Stimulated activated CD4-positive, alpha-beta T cell treated with anti-CD3 and anti-CD28 coated beads, Interleukin-4, amount 100 ng/mL, for 48 hours (primary cell): ENCODE measurements at regions not wholly inside any gene's neighbourhood (a gene's known extent, or its start where the extent isn't known, plus 50 kb on each side); places are given as distances from the start of the nearest gene placed in this dataset.

Experiments used
- DNase-seq, 2 donors: peaks; one replicate each; pipeline ENCODE4 v3.0.0-alpha.2; 2020; ENCODE audit warnings: low read depth in 2 of 2

DNA sequence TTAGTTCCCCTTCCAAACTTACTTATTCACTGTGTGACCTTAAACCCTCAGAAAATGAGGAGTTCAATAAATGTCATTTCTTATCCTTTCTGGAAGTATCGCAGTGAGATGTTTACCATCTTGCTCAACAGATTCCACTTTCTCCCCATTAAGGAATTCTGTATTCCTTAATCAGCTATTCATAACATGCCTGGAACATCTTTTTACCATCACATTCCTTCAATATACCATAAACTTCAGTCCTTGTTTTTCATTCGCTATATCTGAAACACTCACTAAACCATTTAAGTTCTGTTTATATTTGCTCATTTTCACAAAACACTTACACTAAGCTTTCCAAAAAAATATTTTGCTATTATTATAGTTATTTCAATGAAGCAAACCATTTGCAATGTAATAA is 1158.6 kb downstream of the CDH12 start:
- no peak for DNase-seq

DNA sequence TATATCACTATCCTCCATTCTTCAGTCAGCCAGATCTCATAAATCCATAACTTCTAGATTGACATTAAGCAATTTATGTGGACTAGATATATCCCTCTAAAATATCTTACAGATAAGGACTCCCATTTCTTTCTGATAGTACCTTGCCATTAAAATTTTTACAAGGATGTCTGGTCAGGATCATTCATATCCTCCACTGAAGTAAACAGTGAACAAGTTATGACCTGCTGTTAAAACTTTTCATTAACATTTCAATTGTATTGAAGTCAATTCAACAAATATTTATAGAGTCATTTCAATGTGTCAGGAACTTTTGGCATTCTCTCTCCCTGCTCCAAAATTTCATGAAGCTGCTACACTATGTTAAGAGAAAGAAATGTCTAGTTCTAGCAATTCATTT is 1159.6 kb downstream of the CDH12 start:
- DNase-seq: no peak

DNA sequence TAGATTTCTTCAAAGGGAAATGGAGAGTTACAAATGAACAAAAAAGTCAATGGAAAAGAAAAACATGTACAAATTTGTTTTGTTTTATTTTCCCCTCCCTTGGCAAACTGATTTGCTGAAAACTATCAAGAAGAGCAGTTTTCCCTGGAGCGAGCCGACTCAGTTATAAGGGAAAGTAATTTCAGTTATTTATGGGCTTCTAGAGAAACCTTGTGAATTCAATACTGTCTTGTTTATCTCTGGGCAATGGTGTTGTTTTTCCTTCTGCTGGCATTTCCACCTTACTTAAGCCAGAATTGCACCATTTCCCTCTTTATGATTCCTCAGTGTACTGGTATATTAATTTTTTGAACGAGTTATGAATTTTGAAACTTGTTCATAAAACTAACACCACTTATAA is 1163.6 kb downstream of the CDH12 start:
- no peak for DNase-seq

DNA sequence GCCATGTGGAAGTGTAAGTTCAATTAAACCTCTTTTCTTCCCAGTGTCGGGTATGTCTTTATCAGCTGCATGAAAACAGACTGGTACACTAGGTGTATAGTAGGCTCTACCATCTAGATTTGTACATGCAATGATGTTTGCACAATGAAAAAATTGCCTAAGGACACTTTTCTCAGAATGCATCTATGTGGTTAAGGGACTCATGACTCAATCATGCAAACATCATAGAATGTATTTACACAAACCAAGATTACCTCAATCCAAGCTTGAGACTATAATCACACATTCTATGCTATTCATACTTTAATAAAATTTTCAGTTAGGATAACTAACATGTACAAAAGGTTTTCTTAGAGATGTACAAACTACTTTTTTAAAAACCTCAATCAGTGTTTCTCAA is 1164.5 kb downstream of the CDH12 start:
- DNase-seq: no peak

DNA sequence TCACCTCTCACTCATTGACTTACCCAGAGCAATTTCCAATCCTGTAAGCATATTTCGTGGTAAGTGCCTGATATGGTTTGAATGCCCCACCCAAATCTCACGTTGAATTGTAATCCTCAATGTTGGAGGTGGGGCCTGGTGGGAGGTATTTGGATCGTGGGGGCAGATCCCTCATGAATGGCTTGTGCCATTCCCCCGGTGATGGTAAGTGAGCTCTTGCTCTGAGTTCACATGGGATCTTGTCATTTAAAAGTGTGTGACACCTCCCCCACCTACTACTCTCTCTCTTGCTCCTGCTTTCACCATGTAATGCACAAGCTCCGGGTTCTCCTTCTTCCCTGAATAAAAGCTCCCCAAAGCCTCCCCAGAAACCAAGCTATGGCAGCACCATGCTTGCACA is 1165.5 kb downstream of the CDH12 start:
- no peak for DNase-seq

DNA sequence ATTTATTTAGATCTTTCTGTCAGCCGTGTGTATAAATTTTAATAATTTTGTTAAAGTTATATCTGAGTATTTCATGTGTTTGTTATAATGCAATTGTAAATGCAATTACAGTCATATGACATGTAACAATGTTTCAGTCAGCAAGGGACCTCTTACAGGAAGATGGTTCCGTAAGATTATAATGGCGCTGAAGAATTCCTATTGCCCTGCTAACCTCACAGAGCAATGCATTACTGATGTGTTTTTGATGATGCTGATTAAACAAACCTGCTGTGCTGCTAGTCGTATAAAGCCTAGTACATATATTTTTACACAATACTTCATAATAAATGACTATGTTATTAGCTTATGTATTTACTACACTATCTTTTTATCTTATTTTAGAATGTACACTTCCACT is 1166.4 kb downstream of the CDH12 start:
- DNase-seq: no peak

DNA sequence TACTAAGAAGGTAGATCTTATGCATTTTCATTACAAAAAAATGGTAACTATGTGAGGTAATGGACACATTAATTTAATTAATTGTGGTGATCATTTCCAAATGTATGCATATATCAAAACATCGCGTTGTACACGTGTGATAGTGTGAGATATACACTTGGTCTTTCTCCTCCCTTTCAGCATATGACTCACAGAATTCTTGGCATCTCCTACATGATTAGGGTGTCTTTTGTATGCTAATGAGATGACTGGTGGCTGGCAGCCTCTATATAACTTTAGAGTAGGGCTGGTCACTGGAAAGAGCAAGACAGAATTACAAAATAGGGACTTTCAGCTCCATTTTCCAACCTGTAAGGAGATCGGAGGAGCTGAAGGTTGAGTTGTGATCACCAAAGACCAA is 1167.6 kb downstream of the CDH12 start:
- DNase-seq: no peak

DNA sequence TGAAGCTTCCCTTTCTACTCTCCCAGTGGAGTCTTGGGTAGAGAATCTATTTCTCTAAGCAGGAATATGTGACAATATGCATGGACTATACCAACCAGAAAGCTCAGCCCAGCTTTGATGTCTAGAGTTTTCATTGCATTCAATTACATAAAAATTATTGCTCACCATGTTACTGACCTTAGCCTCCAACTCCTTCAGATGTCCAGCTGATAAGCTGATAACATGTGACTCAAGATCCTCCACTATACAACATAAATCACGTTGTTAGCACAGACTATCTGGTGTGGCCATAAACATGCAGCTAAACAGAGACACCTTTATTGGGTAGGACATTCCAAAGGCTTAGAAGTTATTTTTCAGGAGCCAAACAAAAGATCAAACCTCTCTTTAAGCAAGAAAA is 1168.2 kb downstream of the CDH12 start:
- no peak for DNase-seq

DNA sequence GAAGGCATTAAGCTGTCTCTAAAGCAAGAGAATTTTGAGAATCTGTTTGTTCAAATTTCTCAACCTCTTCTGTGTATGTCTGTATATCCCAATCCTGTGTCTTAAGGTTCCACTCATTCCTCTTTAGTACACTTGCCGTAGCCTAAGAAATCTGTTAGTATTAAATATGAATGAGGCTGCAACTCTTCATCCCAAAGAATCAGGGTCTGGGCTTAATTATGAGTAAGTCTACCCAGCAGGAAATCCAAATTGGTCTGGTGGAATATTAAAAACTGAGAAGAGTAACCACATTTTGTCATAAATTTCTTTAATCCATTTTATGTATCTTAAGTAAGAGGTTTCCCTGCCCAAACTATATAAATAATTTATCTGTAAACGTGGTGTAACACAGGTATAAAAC is 1171.2 kb downstream of the CDH12 start:
- DNase-seq: no peak

DNA sequence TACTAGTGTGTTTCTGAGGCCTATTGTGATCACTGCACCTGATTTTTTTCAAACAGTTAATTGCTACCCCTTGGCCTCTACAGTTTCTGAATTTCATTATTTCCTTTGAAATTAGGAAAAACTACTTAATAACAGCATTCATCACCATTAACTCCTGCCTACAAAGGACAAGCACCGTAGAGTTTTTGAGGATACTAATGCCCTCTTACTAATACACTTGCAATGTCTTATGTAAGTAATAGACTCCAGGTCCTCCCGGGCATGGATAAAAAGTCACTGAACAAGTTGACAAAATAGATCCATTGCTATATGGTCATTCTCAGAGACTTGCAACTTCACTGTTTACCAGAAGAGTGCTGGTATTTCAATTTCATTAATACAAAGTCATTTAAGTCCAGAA is 1172.5 kb downstream of the CDH12 start:
- DNase-seq: no peak

DNA sequence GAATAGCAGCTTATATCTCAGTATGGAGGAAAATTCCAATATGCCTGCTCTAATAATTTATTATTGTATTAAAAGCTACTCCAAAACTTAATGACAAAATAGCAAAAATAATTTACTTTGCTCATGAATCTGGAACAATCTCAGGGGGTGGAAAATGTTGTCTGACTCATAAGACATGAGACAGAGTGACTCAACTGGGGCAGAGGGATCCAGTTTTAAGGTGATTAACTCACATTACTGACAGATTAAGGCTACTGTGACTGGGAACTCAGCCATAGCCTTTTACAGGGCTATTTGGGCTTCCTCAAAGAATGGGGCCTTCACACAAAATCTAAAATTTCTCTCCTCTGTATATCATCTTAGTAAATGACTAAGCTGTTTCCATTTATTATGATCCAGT is 1172.9 kb downstream of the CDH12 start:
- DNase-seq: no peak

DNA sequence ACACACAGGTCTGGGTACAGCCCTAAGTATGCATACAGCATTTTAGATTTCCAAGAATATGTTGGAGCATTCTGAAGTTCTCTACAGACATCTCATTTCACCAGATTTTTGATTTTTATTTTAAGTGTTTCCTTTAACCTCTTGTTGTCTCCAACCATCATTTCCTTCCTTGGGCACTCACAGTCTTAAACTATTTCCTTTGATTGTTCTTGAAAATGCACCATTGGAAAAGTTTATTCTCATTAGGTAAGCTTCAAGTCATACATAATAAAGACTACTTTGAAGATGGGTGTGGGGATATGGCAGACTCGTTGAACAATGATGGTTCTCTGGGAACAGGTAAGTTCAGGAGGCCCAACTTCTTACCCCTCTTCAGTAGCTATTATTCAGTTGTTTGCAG is 1174.6 kb downstream of the CDH12 start:
- DNase-seq: no peak

DNA sequence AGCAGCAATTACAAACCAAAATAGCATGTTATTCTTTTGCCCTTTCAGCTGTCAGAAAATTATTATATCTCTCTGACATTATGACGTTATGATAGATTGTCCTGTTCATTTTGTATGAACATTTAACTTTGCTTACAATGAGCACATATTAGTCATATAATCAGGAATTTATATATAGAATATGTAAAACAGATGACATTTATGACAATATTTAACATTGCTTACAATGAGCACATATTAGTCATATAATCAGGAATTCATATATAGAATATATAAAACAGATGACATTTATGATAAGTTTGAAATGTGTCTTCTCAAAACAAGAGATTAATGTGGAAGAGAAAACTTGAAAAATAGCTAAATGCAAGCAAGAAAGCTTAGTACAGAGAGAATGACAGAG is 1180.2 kb downstream of the CDH12 start:
- DNase-seq: no peak

DNA sequence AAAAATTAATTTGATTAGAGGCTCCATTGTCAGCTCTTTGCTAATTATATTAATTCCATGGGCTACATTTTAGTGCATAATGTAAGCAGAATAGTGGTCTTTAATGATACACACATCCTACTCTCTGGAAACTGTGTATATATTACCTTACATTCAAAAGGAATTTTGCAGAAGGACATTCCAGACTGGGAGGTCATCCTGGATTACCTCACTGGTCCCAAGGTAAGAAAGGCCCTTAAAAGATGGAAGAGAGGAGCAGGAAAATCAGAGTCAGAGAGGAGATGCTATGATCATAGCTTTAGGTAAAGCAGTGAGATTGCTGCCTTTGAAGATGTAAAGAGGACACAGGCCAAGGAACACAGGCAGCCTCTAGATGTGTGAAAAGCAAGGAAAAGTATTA is 1180.8 kb downstream of the CDH12 start:
- DNase-seq: no peak

DNA sequence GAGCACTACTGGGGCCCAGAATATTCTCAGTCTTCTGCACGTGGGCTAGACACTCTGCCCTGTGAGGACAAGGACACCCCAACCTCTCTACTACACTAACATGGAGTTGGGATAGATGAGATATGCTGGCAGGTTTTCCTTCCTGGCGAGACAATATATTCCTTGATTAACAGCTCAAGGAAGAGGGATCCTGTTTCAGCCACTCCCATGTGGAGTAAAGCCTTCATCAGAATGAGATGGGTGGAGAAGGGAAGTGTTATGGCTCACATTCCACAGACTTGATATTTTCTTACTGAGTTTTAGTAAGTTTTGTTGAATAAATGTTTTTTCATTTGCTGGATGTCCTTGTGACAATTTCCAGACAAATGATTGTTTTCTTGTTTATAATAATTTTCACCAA is 1187.6 kb downstream of the CDH12 start:
- no peak for DNase-seq

DNA sequence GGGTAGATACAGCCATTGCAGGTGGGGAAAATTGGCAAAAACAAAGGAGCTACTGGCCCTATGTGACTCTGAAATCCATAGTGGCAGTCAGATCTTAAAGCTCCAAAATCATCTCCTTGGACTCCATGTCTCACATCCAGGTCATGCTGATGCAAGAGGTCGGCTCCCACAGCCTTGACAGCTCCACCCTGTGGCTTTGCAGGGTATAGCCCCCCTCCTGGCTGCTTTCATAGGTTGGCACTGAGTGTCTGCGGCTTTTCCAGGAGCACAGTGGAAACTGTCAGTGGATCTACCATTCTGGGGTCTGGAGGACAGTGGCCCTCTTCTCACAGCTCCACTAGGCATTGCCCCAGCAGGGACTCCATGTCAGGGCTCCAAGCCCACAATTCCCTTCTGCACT is 1190.1 kb downstream of the CDH12 start:
- DNase-seq: no peak

DNA sequence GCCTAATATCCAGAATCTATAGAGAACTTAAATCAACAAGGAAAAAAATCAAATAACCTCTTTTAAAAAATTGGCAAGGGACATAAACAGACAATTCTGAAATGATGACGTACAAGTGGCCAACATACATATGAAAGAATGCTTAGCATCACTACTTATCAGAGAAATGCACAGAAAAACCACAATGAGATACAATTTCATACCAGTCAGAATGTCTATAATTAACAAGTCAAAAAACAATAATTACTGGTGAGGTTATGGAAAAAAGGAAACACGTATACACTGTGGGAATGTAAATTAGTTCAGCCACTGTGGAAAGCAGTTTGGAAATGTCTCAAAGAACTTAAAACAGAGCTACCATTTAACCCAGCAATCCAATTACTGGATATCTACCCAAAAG is 1192.0 kb downstream of the CDH12 start:
- no peak for DNase-seq

DNA sequence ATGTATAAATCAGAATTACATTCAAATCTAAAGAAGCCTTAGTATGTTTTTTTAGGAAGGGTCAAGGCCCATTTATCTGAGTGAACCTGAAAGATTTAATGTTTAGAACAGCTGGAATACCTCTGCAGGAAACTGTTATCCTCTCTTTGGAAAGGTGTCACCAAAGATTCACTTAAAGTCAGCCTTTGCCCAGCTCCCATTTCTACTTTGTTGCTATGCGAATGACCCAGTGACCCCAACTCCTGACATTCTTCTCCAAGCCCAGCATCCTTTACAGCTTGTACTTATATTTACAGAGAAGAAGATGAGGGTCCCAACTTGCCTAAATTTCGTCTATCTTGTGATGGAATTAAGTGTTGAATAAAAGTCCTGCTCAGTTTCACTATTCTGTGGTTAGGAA is 1198.6 kb downstream of the CDH12 start:
- DNase-seq: no peak

DNA sequence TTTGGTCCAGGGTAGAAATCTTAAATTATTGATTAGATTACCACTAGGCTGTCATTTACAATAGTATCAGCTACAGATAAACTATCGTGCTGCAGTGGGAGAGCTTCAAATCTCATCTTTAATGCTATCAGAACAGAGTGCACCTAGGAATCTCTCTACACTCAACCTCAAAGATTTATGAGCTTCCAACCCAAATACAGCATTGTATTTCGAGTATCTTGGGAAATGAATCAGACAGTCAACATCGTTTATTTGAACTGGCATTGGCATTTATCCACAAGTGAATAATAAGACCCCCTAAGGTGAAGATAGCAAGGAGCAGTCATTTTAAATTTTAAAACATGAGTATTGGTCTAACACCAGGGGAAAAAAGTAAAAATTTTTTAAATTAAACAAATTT is 1203.2 kb downstream of the CDH12 start:
- no peak for DNase-seq

DNA sequence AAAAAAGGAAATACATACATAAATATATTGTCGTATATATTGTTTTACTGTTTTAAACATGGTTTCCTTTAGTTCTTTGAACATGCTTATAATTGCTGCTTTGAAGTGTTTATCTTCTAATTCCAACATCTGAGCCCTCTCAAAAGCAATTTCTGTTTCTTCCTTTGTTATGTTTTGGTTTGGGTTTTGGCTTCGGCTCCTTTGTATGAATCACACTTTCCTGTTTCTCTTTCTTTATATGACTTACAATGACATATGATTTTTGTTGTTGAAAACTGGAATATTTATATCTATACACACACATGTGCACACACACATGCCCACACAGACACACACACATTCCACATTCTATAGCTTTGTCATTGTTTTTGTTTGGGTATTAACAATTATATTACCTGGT is 1206.7 kb downstream of the CDH12 start:
- DNase-seq: no peak

DNA sequence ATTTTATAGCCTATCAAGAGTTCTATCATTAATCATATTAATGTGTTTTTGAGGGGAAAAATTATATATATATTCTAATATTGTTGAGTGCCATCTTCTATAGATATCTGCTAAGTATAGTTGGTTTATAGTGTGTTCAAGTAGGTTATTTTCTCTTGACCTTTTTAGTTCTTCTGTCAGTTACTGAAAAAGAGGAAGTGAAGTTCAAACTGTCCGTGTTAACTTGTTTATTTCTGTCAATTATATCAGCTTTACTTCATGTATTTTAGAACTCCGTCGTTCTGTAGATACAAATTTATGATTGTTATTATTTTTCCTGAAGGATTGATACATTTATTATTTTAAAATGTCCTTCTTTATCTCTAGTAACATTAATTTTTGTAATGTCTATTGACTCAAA is 1209.1 kb downstream of the CDH12 start:
- no peak for DNase-seq

DNA sequence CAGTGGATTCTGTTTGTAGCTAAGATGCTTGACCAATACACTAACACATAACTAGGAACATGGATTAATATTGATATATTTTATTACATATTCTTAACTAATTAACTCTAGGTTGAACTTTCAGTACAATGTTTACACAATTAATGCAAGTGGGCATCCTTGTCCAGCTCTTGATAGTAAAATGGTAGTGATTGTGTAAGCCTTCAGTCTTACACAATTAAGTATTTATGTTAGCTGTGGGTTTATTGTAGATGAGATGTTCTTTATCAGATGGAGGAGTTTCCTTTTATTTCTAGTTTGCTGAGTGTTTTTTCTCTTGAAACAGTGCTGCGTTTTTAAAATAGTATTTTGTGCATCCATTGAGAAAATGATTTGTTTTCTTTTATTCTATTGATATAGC is 1210.8 kb downstream of the CDH12 start:
- DNase-seq: no peak

DNA sequence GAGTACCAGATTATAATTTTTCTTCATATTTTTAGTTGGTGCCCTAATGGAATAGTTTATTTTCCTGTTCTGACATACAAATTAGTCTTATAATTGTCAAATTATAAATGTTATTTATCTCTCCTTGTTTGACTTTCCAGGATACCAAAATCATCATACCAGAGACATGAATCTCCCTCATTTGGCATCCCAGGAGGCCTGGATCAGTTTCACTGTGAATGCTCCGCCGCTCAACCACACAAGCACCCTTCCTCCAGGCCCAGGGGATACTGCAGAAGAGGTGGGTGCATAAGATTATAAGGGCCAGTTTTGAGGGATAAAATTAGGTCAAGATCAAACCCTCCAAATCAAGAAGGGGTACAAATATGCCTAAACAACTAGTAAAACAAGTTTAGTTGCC is 1229.3 kb downstream of the CDH12 start:
- no peak for DNase-seq

DNA sequence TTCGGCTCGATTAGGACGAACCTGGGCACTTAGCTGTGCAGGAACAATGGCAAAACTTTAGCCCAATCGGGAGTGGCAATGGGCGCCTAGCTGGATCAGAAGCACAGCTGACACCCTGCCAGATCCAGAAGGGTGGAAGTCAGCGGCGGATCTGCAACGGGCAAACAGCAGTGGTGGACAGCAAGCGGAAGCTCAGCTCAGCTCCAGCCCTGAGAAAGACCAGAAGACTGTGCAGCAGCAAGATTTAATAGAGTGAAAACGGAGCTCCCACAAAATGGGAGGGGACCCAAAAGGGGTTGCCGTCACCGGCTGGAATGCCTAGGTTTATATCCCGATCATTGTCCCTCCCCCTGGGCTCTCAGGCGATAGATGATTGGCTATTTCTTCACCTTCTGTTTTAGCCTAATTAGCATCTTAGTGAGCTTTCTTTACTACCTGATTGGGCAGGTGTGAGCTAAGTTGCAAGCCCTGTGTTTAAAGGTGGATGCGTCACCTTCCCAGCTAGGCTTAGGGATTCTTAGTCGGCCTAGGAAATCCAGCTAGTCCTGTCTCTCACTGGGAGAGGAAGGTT is 1237.9 kb downstream of the CDH12 start:
- DNase-seq: no peak

DNA sequence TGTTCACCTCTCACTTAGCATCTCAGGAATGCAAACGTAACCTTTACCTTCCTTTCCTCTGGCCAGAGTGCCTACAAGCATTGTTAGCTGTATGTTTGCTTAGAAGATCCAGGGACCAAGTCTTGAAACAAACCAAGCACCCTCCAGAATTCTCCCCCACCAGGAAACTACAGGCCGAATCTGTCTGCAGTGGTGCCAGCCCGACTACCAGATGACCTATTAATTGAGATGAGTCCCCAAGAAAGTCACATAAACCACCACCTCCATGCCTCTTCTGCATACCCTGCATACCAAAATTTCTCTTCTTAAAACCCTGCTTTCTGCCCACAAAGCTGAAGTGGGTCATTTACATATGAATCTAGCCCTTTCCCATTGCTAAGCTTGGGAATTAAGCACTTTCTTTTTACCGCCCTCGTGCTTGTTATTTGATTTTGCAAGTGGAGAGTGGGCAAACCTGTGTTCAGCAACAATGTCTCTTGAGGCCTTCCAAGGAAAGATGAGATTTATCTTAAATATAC is 1239.1 kb downstream of the CDH12 start:
- no peak for DNase-seq
